HG03025 (cell line): ENCODE measurements at regions not wholly inside any gene's neighbourhood (a gene's known extent, or its start where the extent isn't known, plus 50 kb on each side); places are given as distances from the start of the nearest gene placed in this dataset.
"Not testable (repeated sequence)": the region's sequence is repeated elsewhere in the genome, so short reads cannot be mapped to it uniquely, and the experiment has no call there.

Source experiments
- ATAC-seq: cut with Tn5 transposase; IDR thresholded peaks from one replicate; pipeline ENCODE4 v1.9.1; 2021; ENCODE audit warnings: mild to moderate bottlenecking, moderate library complexity; ENCODE audit not compliant: unreplicated experiment, low FRiP score

- no peak for ATAC-seq
Observed at GRCh38 chr7:25726781-25727311, 425.2 kb upstream of the NFE2L3 start.

DNA sequence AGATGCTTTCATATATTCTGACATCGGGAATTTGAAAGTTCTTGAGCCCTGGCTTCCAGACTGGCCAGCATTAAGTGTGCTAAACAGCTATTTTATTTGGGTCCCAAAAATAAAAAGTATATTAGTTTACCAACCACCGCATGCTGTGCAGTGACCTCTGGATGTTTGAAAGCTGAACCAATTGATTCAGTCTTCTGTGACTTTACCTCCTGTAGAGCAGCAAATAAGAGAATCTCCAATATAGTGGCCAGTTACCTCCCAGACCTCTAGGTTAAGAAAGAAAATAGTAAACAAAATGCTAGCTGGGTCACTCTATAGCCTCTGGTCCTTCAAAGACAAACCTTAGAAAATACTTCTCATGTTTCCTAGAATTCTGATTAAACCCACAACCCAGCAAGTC is 424.6 kb upstream of the NFE2L3 start:
- no peak for ATAC-seq

- ATAC-seq: no peak
Observed at GRCh38 chr7:25727876-25728275, 424.1 kb upstream of the NFE2L3 start.

- ATAC-seq: no peak
Observed at GRCh38 chr7:25731068-25731845, 420.7 kb upstream of the NFE2L3 start.

DNA sequence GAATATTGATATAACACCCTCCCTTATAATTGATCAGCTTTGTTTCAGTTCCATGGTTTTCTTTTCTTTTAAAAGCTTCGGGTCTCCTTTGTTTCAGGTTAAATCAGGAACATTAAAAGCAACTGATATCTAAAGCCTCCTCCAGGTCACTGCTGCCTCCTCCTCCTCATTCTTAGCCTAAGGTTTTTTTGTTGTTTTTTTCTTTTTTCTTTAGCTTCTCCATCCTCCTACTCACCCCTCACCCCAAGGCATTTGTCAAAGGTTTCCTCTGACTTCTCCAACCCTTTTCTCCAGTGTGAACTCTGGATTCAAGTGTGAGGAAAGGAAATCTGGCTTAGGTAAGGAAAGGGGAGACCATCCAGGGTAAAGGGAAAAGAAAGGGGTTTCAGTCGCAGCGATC is 420.2 kb upstream of the NFE2L3 start:
- no peak for ATAC-seq

- no peak for ATAC-seq
Observed at GRCh38 chr7:25732766-25733217, 419.2 kb upstream of the NFE2L3 start.

GRCh38 chr7:25735674-25736242 is 416.2 kb upstream of the NFE2L3 start:
- no peak for ATAC-seq

- ATAC-seq: no peak
Observed at GRCh38 chr7:25738528-25738927, 413.5 kb upstream of the NFE2L3 start.

DNA sequence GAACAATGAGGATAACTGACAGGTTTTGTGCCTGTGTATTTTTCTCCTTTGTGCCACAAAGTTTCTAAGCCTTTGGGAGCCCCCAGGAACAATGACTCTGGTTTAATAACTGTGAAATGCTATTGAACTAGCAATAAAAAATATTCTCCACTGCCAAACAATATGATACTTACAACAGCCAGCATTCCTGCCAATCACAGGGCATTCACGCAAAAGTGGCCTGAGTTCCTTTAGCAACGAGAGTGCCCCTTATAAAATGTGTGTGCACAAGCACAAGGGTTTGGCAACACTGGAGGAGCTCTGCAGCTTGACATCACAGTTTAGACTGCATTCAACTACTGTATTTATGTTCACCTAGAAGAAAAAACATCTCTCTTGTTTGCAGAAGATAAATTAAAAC is 412.9 kb upstream of the NFE2L3 start:
- no peak for ATAC-seq

DNA sequence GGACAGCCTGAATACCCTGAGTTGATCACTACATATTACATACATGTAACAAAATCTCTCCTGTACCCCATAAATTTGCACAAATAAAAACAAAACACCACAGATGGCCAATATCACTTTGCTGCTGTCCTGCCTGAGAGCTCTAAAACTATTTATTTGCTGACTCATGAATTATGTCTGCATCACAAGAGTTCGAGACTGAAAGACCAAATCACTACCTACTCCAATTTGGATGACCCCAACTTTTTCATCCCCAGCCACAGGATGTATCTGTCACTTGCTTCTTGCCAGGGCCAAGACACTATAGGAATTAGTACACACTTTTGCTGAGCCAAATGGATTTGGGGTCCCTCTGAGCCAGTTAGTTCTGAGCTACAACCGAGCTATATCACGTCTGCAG is 409.7 kb upstream of the NFE2L3 start:
- ATAC-seq: no peak

DNA sequence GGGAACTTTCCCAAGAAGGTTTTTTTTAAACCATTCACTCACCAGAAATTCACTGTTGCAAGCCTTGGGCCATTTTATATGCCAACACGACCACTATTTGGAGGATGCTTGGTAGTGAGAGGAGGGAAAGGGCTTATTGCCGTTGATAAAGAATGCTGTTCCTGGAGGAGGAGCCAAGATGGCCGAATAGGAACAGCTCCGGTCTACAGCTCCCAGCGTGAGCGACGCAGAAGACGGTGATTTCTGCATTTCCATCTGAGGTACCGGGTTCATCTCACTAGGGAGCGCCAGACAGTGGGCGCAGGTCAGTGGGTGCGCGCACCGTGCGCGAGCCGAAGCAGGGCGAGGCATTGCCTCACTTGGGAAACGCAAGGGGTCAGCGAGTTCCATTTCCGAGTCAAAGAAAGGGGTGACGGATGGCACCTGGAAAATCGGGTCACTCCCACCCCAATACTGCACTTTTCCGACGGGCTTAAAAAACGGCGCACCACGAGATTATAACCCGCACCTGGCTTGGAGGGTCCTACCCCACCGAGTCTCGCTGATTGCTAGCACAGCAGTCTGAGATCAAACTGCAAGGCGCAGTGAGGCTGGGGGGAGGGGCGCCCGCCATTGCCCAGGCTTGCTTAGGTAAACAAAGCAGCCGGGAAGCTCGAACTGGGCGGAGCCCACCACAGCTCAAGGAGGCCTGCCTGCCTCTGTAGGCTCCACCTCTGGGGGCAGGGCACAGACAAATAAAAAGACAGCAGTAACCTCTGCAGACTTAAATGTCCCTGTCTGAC is 408.1 kb upstream of the NFE2L3 start:
- ATAC-seq: not testable (repeated sequence)

DNA sequence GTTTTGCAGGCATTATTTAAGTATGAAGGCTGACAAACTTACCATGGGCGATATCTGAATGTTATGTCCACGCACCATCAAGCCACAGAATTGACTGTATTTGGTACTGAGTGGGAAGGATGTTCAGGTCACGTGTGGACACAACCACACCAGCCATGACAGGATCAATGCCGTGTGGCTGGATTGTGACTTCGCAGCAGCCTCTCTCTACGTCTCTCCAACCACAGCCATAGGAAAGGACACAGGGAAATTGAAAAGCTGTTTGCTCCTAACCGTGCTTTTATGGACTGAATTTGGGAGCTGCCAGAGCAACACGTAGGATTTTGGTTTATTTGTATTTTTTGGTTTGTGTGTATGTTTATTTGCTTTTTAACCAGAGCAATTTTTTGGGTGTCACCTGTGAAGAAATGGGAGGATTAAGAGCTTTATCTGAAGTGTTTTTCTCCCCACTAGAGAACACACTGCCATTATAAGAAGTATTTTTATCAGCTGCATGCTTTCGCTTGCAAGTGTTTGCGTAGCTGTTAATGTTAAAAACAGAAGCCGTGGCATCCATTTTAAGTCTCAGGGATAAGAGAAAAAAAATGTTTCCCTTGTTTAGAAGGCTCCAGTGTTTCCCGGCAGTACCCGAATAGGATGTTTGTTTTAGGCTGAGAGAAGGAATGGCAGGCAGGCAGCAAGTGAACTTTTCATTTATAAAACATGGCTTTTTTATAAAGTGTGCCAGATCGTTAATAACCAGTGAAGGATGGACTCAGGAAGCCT is 401.1 kb upstream of the NFE2L3 start:
- no peak for ATAC-seq

GRCh38 chr7:25752154-25752553 is 399.8 kb upstream of the NFE2L3 start:
- no peak for ATAC-seq

GRCh38 chr7:25752967-25753791 is 398.8 kb upstream of the NFE2L3 start:
- ATAC-seq: no peak

GRCh38 chr7:25753837-25754236 is 398.2 kb upstream of the NFE2L3 start:
- no peak for ATAC-seq

GRCh38 chr7:25754333-25754732 is 397.7 kb upstream of the NFE2L3 start:
- ATAC-seq: no peak

- no peak for ATAC-seq
Observed at GRCh38 chr7:25754751-25755150, 397.2 kb upstream of the NFE2L3 start.

GRCh38 chr7:25756601-25757000 is 395.4 kb upstream of the NFE2L3 start:
- ATAC-seq: no peak

GRCh38 chr7:25758559-25758958 is 393.4 kb upstream of the NFE2L3 start:
- no peak for ATAC-seq

DNA sequence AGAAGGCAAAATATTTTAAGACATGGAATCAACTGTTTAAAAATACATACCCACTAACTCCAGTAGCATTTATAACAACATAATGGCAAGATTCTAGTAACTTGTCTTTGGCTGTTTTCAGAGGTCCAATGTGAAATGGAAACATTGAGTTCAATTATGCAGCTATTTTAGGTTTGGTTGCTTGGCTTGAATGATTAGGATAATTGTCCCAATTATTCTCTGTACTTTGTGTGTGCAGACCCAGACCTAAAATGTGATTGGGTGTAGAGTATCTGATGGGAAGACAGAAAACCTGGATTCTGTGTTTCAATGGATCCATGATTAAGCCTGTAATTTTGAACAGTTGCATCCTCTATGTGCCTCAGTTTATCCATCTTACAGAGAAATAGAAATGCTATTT is 392.7 kb upstream of the NFE2L3 start:
- ATAC-seq: no peak
